NT2/D1 (cell line): ENCODE measurements at regions not wholly inside any gene's neighbourhood (a gene's known extent, or its start where the extent isn't known, plus 50 kb on each side); places are given as distances from the start of the nearest gene placed in this dataset.

Source experiments
- DNase-seq: peaks from one replicate; pipeline ENCODE4 v3.0.0-alpha.2; 2011; ENCODE audit warnings: low read depth, low spot score
- H3K27me3 ChIP-seq: 2 replicates; pipeline ENCODE4 v1.6.0; 2011; ENCODE audit warnings: mild to moderate bottlenecking; ENCODE audit not compliant: insufficient read length, insufficient read depth
- H3K36me3 ChIP-seq: 2 replicates; pipeline ENCODE4 v1.6.1; 2011; ENCODE audit warnings: mild to moderate bottlenecking, low read length, mixed read lengths; ENCODE audit not compliant: insufficient read depth, insufficient read length
- H3K4me1 ChIP-seq: 2 replicates; pipeline ENCODE4 v1.5.1; 2011; ENCODE audit not compliant: insufficient read depth, insufficient read length
- H3K4me3 ChIP-seq: 2 replicates; pipeline ENCODE4 v1.5.1; 2011; ENCODE audit warnings: low read depth; ENCODE audit not compliant: insufficient read length
- H3K9ac ChIP-seq: 2 replicates; pipeline ENCODE4 v1.6.0; 2011; ENCODE audit warnings: low read depth; ENCODE audit not compliant: insufficient read length
- H3K9me3 ChIP-seq: 2 replicates; pipeline ENCODE4 v1.5.1; 2011; ENCODE audit warnings: mild to moderate bottlenecking, low read length; ENCODE audit not compliant: insufficient read depth
- SUZ12 ChIP-seq: IDR thresholded peaks from 2 replicates; pipeline ENCODE4 v1.6.1; 2011; ENCODE audit not compliant: insufficient read length, insufficient read depth; ENCODE audit errors: extremely low read depth
- YY1 ChIP-seq: IDR thresholded peaks from 2 replicates; pipeline ENCODE4 v1.6.1; 2011; ENCODE audit not compliant: insufficient read length, insufficient read depth
- ZNF274 ChIP-seq: IDR thresholded peaks from 2 replicates; pipeline ENCODE4 v1.6.1; 2011; ENCODE audit warnings: mild to moderate bottlenecking, low read depth, low read length

GRCh38 chr7:46996972-46997371, 584.9 kb downstream of the TNS3 start:
- no peaks in the 10 kb centered on the region for H3K9me3 ChIP-seq
- no peak for DNase-seq
- H3K36me3 ChIP-seq: no peaks in the 10 kb centered on the region
- no peaks in the 10 kb centered on the region for H3K27me3 ChIP-seq
- TF ChIP-seq YY1 (no peak), SUZ12 (no peak), ZNF274 (no peak)
- no peak overlapping the region for H3K9ac ChIP-seq
- no peak overlapping the region for H3K4me3 ChIP-seq
- H3K4me1 ChIP-seq: no peaks in the 10 kb centered on the region

- DNase-seq: no peak
- H3K4me1 ChIP-seq: no peaks in the 10 kb centered on the region
- TF ChIP-seq YY1 (no peak), ZNF274 (no peak), SUZ12 (no peak)
These were observed 588.5 kb downstream of the TNS3 start for GRCh38 chr7:46993396-46993795.

GRCh38 chr7:46990761-46991160, 591.1 kb downstream of the TNS3 start:
- H3K9me3 ChIP-seq: no peaks in the 10 kb centered on the region
- H3K36me3 ChIP-seq: no peaks in the 10 kb centered on the region
- TF ChIP-seq ZNF274 (no peak), YY1 (no peak), SUZ12 (no peak)
- H3K4me3 ChIP-seq: no peak overlapping the region
- no peaks in the 10 kb centered on the region for H3K4me1 ChIP-seq
- no peaks in the 10 kb centered on the region for H3K27me3 ChIP-seq
- DNase-seq: no peak
- H3K9ac ChIP-seq: no peak overlapping the region

More at GRCh38 chr7:46993396-46993795, 588.5 kb downstream of the TNS3 start:
- Histone ChIP-seq H3K4me3 (no peak overlapping the region), H3K36me3 (no peaks in the 10 kb centered on the region), H3K27me3 (no peaks in the 10 kb centered on the region), H3K9ac (no peak overlapping the region), H3K9me3 (no peaks in the 10 kb centered on the region)

- Histone ChIP-seq H3K9ac (no peak overlapping the region), H3K4me1 (no peaks in the 10 kb centered on the region), H3K36me3 (no peaks in the 10 kb centered on the region), H3K9me3 (no peaks in the 10 kb centered on the region), H3K4me3 (no peak overlapping the region), H3K27me3 (no peaks in the 10 kb centered on the region)
- TF ChIP-seq ZNF274 (no peak), SUZ12 (no peak), YY1 (no peak)
- DNase-seq: no peak
These were observed 592.7 kb downstream of the TNS3 start for GRCh38 chr7:46989247-46989646.

GRCh38 chr7:46982928-46983327, 599.0 kb downstream of the TNS3 start:
- no peak for TF ChIP-seq YY1
- no peaks in the 10 kb centered on the region for H3K4me1 ChIP-seq
- no peaks in the 10 kb centered on the region for H3K36me3 ChIP-seq
- no peak for DNase-seq
- no peak overlapping the region for H3K9ac ChIP-seq
- H3K4me3 ChIP-seq: no peak overlapping the region
- no peaks in the 10 kb centered on the region for H3K27me3 ChIP-seq
- no peaks in the 10 kb centered on the region for H3K9me3 ChIP-seq

- H3K4me3 ChIP-seq: no peak overlapping the region
- no peak overlapping the region for H3K9ac ChIP-seq
- no peak for DNase-seq
- no peaks in the 10 kb centered on the region for H3K9me3 ChIP-seq
- no peaks in the 10 kb centered on the region for H3K36me3 ChIP-seq
- no peaks in the 10 kb centered on the region for H3K4me1 ChIP-seq
- H3K27me3 ChIP-seq: no peaks in the 10 kb centered on the region
- TF ChIP-seq YY1 (no peak), SUZ12 (no peak), ZNF274 (no peak)
These were observed 602.5 kb downstream of the TNS3 start for GRCh38 chr7:46979439-46979838.

GRCh38 chr7:46975493-46975892, 606.4 kb downstream of the TNS3 start:
- no peak for DNase-seq
- no peaks in the 10 kb centered on the region for H3K9me3 ChIP-seq
- no peak overlapping the region for H3K4me3 ChIP-seq
- H3K36me3 ChIP-seq: no peaks in the 10 kb centered on the region
- no peak overlapping the region for H3K9ac ChIP-seq
- TF ChIP-seq SUZ12 (no peak), ZNF274 (no peak), YY1 (no peak)
- no peaks in the 10 kb centered on the region for H3K4me1 ChIP-seq
- H3K27me3 ChIP-seq: no peaks in the 10 kb centered on the region

- Histone ChIP-seq H3K27me3 (no peaks in the 10 kb centered on the region), H3K4me3 (no peak overlapping the region), H3K9me3 (no peaks in the 10 kb centered on the region), H3K36me3 (no peaks in the 10 kb centered on the region), H3K9ac (no peak overlapping the region), H3K4me1 (no peaks in the 10 kb centered on the region)
- DNase-seq: no peak
- TF ChIP-seq YY1 (no peak), ZNF274 (no peak), SUZ12 (no peak)
These were observed 609.7 kb downstream of the TNS3 start for GRCh38 chr7:46972205-46972604.
